ENCODE measurements at regions not wholly inside any gene's neighbourhood (a gene's known extent, or its start where the extent isn't known, plus 50 kb on each side); places are given as distances from the start of the nearest gene placed in this dataset.

DNA sequence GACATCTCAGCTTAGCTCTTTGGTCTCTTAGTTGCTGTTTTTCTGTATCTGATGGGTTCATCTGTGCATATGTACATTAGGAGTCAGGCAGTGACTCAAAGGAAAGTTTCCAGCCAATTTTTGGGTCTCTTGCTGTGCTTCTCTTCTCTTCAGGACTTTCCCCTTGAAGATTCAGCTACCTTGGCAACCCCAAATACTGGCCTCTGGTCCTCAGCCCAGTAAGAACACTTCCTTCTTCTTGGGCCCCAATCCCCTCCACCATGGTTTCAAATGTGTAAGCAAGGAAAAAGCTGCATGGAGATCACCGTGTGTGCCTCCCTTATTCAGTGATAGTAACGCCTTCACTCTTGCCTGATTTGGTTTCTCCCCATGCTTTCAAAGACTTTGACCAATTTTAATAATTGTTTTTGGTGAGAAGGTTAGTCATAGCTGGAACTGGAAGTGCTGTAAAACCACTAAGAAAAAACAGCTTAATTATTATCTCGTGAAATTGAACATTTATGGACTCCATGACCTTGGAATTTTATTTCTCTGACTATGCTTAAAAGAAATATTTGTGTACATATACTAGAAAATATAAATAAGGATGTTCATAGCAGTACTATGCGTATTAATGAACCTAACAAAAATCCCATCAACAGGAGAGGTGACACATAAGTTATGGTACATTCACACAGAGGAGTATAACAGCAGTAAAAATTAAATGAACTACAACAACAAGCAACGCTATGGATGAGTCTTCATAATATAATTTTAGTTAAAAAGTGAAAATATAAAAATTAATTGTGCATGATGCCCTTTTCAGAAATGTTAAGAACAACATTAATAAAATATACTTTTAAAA lies 125.3 kb upstream of the BCL6 start:
- ChIA-PET CTCF (no interaction called here), POLR2A (no interaction called here)
- Histone ChIP-seq H4K20me1 (ENCODE audit: insufficient read depth) (no peaks in the 10 kb centered on the region), H3K36me3 (replicated peaks in 1 of 2; ENCODE audit: control insufficient read depth in 1 of 2, insufficient read depth in 2 of 2, low read length in 1 of 2) (no peaks in the 10 kb centered on the region), H3K79me2 (ENCODE audit: insufficient read depth) (no peaks in the 10 kb centered on the region), H3F3A (replicated peaks; ENCODE audit: insufficient read depth) (no peaks in the 10 kb centered on the region), H3K27ac (ENCODE audit: low read depth in 2 of 2, low read length in 1 of 2) (no peak overlapping the region), H2AFZ (ENCODE audit: low read depth) (no peak overlapping the region), H3K4me2 (no peak overlapping the region), H3K9me3 (no peaks in the 10 kb centered on the region; the same call in 1 of the 2 replicates), H3K4me3 (ENCODE audit: low read depth in 2 of 2, low read length in 1 of 2) (no peak overlapping the region), H3K27me3 (ENCODE audit: insufficient read depth) (no peaks in the 10 kb centered on the region), H3K9me2 (no peaks in the 10 kb centered on the region), H3K4me1 (ENCODE audit: control insufficient read depth in 1 of 2, insufficient read depth in 2 of 2, low read depth in 1 of 2, low read length in 1 of 2) (no peaks in the 10 kb centered on the region), H3K9ac (no peak overlapping the region)
- TF ChIP-seq, protein P1, sequence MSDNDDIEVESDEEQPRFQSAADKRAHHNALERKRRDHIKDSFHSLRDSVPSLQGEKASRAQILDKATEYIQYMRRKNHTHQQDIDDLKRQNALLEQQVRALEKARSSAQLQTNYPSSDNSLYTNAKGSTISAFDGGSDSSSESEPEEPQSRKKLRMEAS (IDR thresholded peaks at IDR 0.05; ENCODE audit: low read depth), result no peak
- no peak for TF ChIP-seq SMC3 (IDR thresholded peaks at IDR 0.05; ENCODE audit: low read depth, low read length)
- TF ChIP-seq YY1 (IDR thresholded peaks at IDR 0.05; ENCODE audit: low read depth), result no peak
- no peak for TF ChIP-seq FOXJ3 (CRISPR knock-in tag; IDR thresholded peaks at IDR 0.05)
- TF ChIP-seq, protein P2, sequence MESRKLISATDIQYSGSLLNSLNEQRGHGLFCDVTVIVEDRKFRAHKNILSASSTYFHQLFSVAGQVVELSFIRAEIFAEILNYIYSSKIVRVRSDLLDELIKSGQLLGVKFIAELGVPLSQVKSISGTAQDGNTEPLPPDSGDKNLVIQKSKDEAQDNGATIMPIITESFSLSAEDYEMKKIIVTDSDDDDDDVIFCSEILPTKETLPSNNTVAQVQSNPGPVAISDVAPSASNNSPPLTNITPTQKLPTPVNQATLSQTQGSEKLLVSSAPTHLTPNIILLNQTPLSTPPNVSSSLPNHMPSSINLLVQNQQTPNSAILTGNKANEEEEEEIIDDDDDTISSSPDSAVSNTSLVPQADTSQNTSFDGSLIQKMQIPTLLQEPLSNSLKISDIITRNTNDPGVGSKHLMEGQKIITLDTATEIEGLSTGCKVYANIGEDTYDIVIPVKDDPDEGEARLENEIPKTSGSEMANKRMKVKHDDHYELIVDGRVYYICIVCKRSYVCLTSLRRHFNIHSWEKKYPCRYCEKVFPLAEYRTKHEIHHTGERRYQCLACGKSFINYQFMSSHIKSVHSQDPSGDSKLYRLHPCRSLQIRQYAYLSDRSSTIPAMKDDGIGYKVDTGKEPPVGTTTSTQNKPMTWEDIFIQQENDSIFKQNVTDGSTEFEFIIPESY (IDR thresholded peaks at IDR 0.05; ENCODE audit: borderline replicate concordance, low read depth), result no peak
- no peak for TF ChIP-seq GATA2 (CRISPR knock-in tag; IDR thresholded peaks at IDR 0.05)
- TF ChIP-seq TEAD4 (IDR thresholded peaks at IDR 0.05; ENCODE audit: borderline replicate concordance, insufficient read depth), result no peak
- no peak for TF ChIP-seq RAD21 (IDR thresholded peaks at IDR 0.05; ENCODE audit: low read length)
- TF ChIP-seq SIN3A (IDR thresholded peaks at IDR 0.05; ENCODE audit: borderline replicate concordance, low read depth, low read length), result no peak
- no peak for TF ChIP-seq POLR2AphosphoS5 (IDR thresholded peaks at IDR 0.05; ENCODE audit: low read depth, low read length)
- no peak for TF ChIP-seq MXI1 (IDR thresholded peaks at IDR 0.05; ENCODE audit: low read depth, low read length)
- no peak for TF ChIP-seq RXRA (IDR thresholded peaks at IDR 0.05; ENCODE audit: borderline replicate concordance, low read depth)
- WGBS (ENCODE audit: low lambda C conversion rate), result 32% methylated on average over 5 of the region's 5 CpGs
- DNase-seq, result no peak

DNA sequence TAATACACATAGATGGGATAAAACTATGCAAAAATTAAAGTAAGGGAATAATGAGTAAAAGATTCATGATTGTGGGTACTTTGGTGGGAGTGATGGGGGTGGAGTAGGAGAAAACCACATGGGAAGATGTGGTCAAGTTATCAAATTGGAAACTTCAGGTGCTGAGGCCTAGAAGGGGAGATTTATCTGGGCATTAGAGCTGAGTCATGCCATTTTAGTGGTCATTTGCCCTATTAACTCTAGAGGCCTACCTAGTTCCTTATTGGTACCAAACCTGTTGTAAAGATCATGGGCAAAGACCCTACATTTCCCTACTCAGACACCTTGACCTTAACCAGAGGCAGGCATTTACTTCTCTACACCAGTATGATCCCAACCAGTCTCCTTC lies 125.9 kb upstream of the BCL6 start:
- Histone ChIP-seq H3F3A (replicated peaks; ENCODE audit: insufficient read depth) (no peaks in the 10 kb centered on the region), H3K36me3 (replicated peaks in 1 of 2; ENCODE audit: control insufficient read depth in 1 of 2, insufficient read depth in 2 of 2, low read length in 1 of 2) (no peaks in the 10 kb centered on the region), H3K9ac (no peak overlapping the region), H3K27ac (ENCODE audit: low read depth in 2 of 2, low read length in 1 of 2) (no peak overlapping the region), H3K4me2 (no peak overlapping the region), H3K9me3 (no peaks in the 10 kb centered on the region; the same call in 1 of the 2 replicates), H4K20me1 (ENCODE audit: insufficient read depth) (no peaks in the 10 kb centered on the region), H3K4me1 (ENCODE audit: control insufficient read depth in 1 of 2, insufficient read depth in 2 of 2, low read depth in 1 of 2, low read length in 1 of 2) (no peaks in the 10 kb centered on the region), H3K79me2 (ENCODE audit: insufficient read depth) (no peaks in the 10 kb centered on the region), H3K27me3 (ENCODE audit: insufficient read depth) (no peaks in the 10 kb centered on the region), H2AFZ (ENCODE audit: low read depth) (no peak overlapping the region), H3K4me3 (ENCODE audit: low read depth in 2 of 2, low read length in 1 of 2) (no peak overlapping the region), H3K9me2 (no peaks in the 10 kb centered on the region)
- ChIA-PET POLR2A (no interaction called here), CTCF (no interaction called here)
- TF ChIP-seq CHD2 (IDR thresholded peaks at IDR 0.05; ENCODE audit: low read length, partially characterized antibody) (no peak), TCF12 (IDR thresholded peaks at IDR 0.05) (no peak), FOSL2 (IDR thresholded peaks at IDR 0.05; ENCODE audit: borderline replicate concordance, low read depth) (no peak), FOXM1 (IDR thresholded peaks at IDR 0.05; ENCODE audit: low read depth) (no peak)
- TF ChIP-seq, protein P3, sequence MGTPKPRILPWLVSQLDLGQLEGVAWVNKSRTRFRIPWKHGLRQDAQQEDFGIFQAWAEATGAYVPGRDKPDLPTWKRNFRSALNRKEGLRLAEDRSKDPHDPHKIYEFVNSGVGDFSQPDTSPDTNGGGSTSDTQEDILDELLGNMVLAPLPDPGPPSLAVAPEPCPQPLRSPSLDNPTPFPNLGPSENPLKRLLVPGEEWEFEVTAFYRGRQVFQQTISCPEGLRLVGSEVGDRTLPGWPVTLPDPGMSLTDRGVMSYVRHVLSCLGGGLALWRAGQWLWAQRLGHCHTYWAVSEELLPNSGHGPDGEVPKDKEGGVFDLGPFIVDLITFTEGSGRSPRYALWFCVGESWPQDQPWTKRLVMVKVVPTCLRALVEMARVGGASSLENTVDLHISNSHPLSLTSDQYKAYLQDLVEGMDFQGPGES (IDR thresholded peaks at IDR 0.05; ENCODE audit: low read depth, low read length), result no peak
- TF ChIP-seq, protein P4, sequence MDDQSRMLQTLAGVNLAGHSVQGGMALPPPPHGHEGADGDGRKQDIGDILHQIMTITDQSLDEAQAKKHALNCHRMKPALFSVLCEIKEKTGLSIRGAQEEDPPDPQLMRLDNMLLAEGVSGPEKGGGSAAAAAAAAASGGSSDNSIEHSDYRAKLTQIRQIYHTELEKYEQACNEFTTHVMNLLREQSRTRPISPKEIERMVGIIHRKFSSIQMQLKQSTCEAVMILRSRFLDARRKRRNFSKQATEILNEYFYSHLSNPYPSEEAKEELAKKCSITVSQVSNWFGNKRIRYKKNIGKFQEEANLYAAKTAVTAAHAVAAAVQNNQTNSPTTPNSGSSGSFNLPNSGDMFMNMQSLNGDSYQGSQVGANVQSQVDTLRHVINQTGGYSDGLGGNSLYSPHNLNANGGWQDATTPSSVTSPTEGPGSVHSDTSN (IDR thresholded peaks at IDR 0.05), result no peak
- TF ChIP-seq, protein P5, sequence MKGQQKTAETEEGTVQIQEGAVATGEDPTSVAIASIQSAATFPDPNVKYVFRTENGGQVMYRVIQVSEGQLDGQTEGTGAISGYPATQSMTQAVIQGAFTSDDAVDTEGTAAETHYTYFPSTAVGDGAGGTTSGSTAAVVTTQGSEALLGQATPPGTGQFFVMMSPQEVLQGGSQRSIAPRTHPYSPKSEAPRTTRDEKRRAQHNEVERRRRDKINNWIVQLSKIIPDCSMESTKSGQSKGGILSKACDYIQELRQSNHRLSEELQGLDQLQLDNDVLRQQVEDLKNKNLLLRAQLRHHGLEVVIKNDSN (IDR thresholded peaks at IDR 0.05; ENCODE audit: borderline replicate concordance, low read depth), result no peak
- TF ChIP-seq, protein P6, sequence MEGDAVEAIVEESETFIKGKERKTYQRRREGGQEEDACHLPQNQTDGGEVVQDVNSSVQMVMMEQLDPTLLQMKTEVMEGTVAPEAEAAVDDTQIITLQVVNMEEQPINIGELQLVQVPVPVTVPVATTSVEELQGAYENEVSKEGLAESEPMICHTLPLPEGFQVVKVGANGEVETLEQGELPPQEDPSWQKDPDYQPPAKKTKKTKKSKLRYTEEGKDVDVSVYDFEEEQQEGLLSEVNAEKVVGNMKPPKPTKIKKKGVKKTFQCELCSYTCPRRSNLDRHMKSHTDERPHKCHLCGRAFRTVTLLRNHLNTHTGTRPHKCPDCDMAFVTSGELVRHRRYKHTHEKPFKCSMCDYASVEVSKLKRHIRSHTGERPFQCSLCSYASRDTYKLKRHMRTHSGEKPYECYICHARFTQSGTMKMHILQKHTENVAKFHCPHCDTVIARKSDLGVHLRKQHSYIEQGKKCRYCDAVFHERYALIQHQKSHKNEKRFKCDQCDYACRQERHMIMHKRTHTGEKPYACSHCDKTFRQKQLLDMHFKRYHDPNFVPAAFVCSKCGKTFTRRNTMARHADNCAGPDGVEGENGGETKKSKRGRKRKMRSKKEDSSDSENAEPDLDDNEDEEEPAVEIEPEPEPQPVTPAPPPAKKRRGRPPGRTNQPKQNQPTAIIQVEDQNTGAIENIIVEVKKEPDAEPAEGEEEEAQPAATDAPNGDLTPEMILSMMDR (IDR thresholded peaks at IDR 0.05), result no peak
- no peak for DNase-seq

All from SK-N-SH (cell line).